H1 (cell line): ENCODE measurements at regions not wholly inside any gene's neighbourhood (a gene's known extent, or its start where the extent isn't known, plus 50 kb on each side); places are given as distances from the start of the nearest gene placed in this dataset.

Source experiments
- ASH2L ChIP-seq: fragments of 200-600, 300-600 bp; sonication (generic); IDR thresholded peaks from one replicate; pipeline ENCODE4 v1.7.1; 2017; ENCODE audit warnings: low read length
- ATF3 ChIP-seq: IDR thresholded peaks from 2 replicates; pipeline ENCODE4 v1.6.1; 2011; ENCODE audit warnings: low read depth, mild to moderate bottlenecking, low read length; ENCODE audit not compliant: insufficient read depth
- CREB1 ChIP-seq: IDR thresholded peaks from 2 replicates; pipeline ENCODE4 v1.6.1; 2012; ENCODE audit warnings: inconsistent platforms
- JUN ChIP-seq: IDR thresholded peaks from 2 replicates; pipeline ENCODE4 v1.6.1; 2011; ENCODE audit warnings: low read depth, mild to moderate bottlenecking, improper control_type of control experiment, low read length
- RFX5 ChIP-seq: IDR thresholded peaks from 2 replicates; pipeline ENCODE4 v1.6.1; 2011; ENCODE audit warnings: low read depth, low read length, improper control_type of control experiment, borderline replicate concordance
- SIN3A ChIP-seq, 2 experiments: IDR thresholded peaks in 1 of 2; conservative IDR thresholded peaks in 1 of 2; 2 replicates each; pipeline ENCODE4 v1.6.1; 2011 to 2012; ENCODE audit warnings: low read length in 2 of 2, improper control_type of control experiment in 1 of 2, low read depth in 1 of 2, mild to moderate bottlenecking in 1 of 2
- SIX5 ChIP-seq: IDR thresholded peaks from 2 replicates; pipeline ENCODE4 v1.6.1; 2011; ENCODE audit warnings: mild to moderate bottlenecking, low read depth, low read length
- TEAD4 ChIP-seq: IDR thresholded peaks from 2 replicates; pipeline ENCODE4 v1.6.1; 2012; ENCODE audit warnings: low read depth, low read length, inconsistent platforms, mixed read lengths
- TF ChIP-seq, protein P1 (sequence below), 3 experiments: IDR thresholded peaks; 1 replicate in 2 of 3; 2 replicates in 1 of 3; pipeline versions ENCODE4 v1.5.1 to v1.6.1; 2011; ENCODE audit warnings: low read length in 3 of 3, mild to moderate bottlenecking in 3 of 3, inconsistent platforms in 2 of 3, low read depth in 1 of 3, moderate library complexity in 1 of 3; ENCODE audit not compliant: insufficient read depth in 1 of 3; ENCODE audit errors: control extremely low read depth in 1 of 3

- TF ChIP-seq, protein P1, sequence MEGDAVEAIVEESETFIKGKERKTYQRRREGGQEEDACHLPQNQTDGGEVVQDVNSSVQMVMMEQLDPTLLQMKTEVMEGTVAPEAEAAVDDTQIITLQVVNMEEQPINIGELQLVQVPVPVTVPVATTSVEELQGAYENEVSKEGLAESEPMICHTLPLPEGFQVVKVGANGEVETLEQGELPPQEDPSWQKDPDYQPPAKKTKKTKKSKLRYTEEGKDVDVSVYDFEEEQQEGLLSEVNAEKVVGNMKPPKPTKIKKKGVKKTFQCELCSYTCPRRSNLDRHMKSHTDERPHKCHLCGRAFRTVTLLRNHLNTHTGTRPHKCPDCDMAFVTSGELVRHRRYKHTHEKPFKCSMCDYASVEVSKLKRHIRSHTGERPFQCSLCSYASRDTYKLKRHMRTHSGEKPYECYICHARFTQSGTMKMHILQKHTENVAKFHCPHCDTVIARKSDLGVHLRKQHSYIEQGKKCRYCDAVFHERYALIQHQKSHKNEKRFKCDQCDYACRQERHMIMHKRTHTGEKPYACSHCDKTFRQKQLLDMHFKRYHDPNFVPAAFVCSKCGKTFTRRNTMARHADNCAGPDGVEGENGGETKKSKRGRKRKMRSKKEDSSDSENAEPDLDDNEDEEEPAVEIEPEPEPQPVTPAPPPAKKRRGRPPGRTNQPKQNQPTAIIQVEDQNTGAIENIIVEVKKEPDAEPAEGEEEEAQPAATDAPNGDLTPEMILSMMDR (IDR thresholded peaks at IDR 0.05; ENCODE audit: control extremely low read depth in 1 of 3, insufficient read depth in 1 of 3, low read depth in 1 of 3, low read length in 3 of 3), result no peak
- TF ChIP-seq SIX5 (no peak), SIN3A (conservative IDR thresholded peaks at IDR 0.05 in 1 of 2, IDR thresholded peaks at IDR 0.05 in 1 of 2; ENCODE audit: low read depth in 1 of 2, low read length in 2 of 2) (no peak), ASH2L (no peak), RFX5 (no peak), CREB1 (no peak), TEAD4 (no peak), JUN (no peak), ATF3 (no peak)
Observed at GRCh38 chr13:62760724-62761123, 1345.1 kb upstream of the PCDH20 start (continued).
